Stimulated activated CD4-positive, alpha-beta T cell treated with anti-CD3 and anti-CD28 coated beads, TNF-alpha, amount 100 ng/mL, for 24 hours (primary cell): ENCODE measurements at regions not wholly inside any gene's neighbourhood (a gene's known extent, or its start where the extent isn't known, plus 50 kb on each side); places are given as distances from the start of the nearest gene placed in this dataset.

ENCODE experiments used
- DNase-seq, 3 experiments: peaks; one replicate each; pipeline ENCODE4 v3.0.0-alpha.2; 2020; ENCODE audit warnings: low read depth in 3 of 3

- no peak for DNase-seq
Observed at GRCh38 chr9:124179196-124180071, 78.3 kb upstream of the NEK6 start.

GRCh38 chr9:124180557-124180956 is 77.2 kb upstream of the NEK6 start:
- no peak for DNase-seq

GRCh38 chr9:124182741-124183140 is 75.0 kb upstream of the NEK6 start:
- DNase-seq = no peak

GRCh38 chr9:124183772-124184171 is 74.0 kb upstream of the NEK6 start:
- DNase-seq = no peak

GRCh38 chr9:124185413-124185812 is 72.3 kb upstream of the NEK6 start:
- DNase-seq = no peak

GRCh38 chr9:124187311-124187710 is 70.4 kb upstream of the NEK6 start:
- DNase-seq = no peak

GRCh38 chr9:124188331-124189110 is 69.2 kb upstream of the NEK6 start:
- no peak for DNase-seq

GRCh38 chr9:124190761-124191160 is 67.0 kb upstream of the NEK6 start:
- DNase-seq = no peak

- no peak for DNase-seq
Observed at GRCh38 chr9:124191691-124192395, 65.9 kb upstream of the NEK6 start.

GRCh38 chr9:124196814-124197176 is 61.0 kb upstream of the NEK6 start:
- DNase-seq = no peak

- DNase-seq = no peak
Observed at GRCh38 chr9:124197177-124198095, 60.3 kb upstream of the NEK6 start.

- no peak for DNase-seq
Observed at GRCh38 chr9:124198331-124198730, 59.4 kb upstream of the NEK6 start.

GRCh38 chr9:124198948-124199347 is 58.8 kb upstream of the NEK6 start:
- DNase-seq = no peak

GRCh38 chr9:124199474-124199873 is 58.3 kb upstream of the NEK6 start:
- no peak for DNase-seq

- peak; percentile 68 to 91 (median 77) for DNase-seq
Observed at GRCh38 chr9:124202447-124202971, 55.2 kb upstream of the NEK6 start.

- no peak for DNase-seq
Observed at GRCh38 chr9:124205686-124206352, 51.9 kb upstream of the NEK6 start.

GRCh38 chr9:124206391-124206790 is 51.4 kb upstream of the NEK6 start:
- no peak for DNase-seq
